Caco-2 (cell line): ENCODE measurements at regions not wholly inside any gene's neighbourhood (a gene's known extent, or its start where the extent isn't known, plus 50 kb on each side); places are given as distances from the start of the nearest gene placed in this dataset.

Source experiments
- BruUV-seq: library from RNA; stranded (reverse); fragments of 400-500 nt; replicated peaks from 2 replicates; lab custom pipeline; 2021; lab: Mats Ljungman, UMichigan
- CTCF ChIA-PET: fragments of 300-600 bp; sonication (Branson Sonifier 250); formaldehyde crosslinking; loops from one replicate; lab custom pipeline; 2022; ENCODE audit warnings: antibody characterized with exemption; lab: Charles Lee
- POLR2A ChIA-PET: fragments of 300-600 bp; sonication (Branson Sonifier 250); formaldehyde crosslinking; loops from one replicate; lab custom pipeline; 2022; ENCODE audit warnings: antibody characterized with exemption; lab: Charles Lee
- DNase-seq, 2 experiments: peaks; one replicate each; pipeline versions ENCODE4 v3.0.0 to v3.0.0-alpha.2; 2020 to 2022
- H3K27me3 ChIP-seq: replicated peaks from 2 replicates; pipeline ENCODE4 v1.6.0; 2011; ENCODE audit warnings: low read length; ENCODE audit not compliant: control insufficient read depth, insufficient read depth
- H3K36me3 ChIP-seq: 2 replicates; pipeline ENCODE4 v1.5.1; 2011; ENCODE audit warnings: low read length; ENCODE audit not compliant: control insufficient read depth, insufficient read depth
- H3K4me1 ChIP-seq: fragments of 250-450 bp; sonication (Bioruptor Pico); 2 replicates; pipeline ENCODE4 v1.5.1; 2020; ENCODE audit warnings: mild to moderate bottlenecking
- H3K4me3 ChIP-seq: 2 replicates; pipeline ENCODE4 v1.5.1; 2011; ENCODE audit warnings: low read depth, mild to moderate bottlenecking, control low read depth, low read length
- H3K9me3 ChIP-seq: fragments of 250-450 bp; sonication (Bioruptor Pico); 2 replicates; pipeline ENCODE4 v1.5.1; 2020; ENCODE audit warnings: mild to moderate bottlenecking, moderate library complexity
- H3K27ac Mint-ChIP-seq: one replicate; pipeline ENCODE4 v1.8.0; 2022; ENCODE audit warnings: mixed read lengths; ENCODE audit not compliant: unreplicated experiment
- H3K27me3 Mint-ChIP-seq: one replicate; pipeline ENCODE4 v1.8.0; 2022; ENCODE audit warnings: mixed read lengths; ENCODE audit not compliant: insufficient read depth, unreplicated experiment
- H3K36me3 Mint-ChIP-seq: one replicate; pipeline ENCODE4 v1.8.0; 2022; ENCODE audit warnings: mild to moderate bottlenecking, mixed read lengths; ENCODE audit not compliant: insufficient read depth, unreplicated experiment
- H3K4me1 Mint-ChIP-seq: one replicate; pipeline ENCODE4 v1.8.0; 2022; ENCODE audit warnings: low read depth, mixed read lengths; ENCODE audit not compliant: unreplicated experiment
- H3K4me3 Mint-ChIP-seq: one replicate; pipeline ENCODE4 v1.8.0; 2022; ENCODE audit warnings: mild to moderate bottlenecking, moderate library complexity, mixed read lengths; ENCODE audit not compliant: unreplicated experiment
- H3K9me3 Mint-ChIP-seq: one replicate; pipeline ENCODE4 v1.8.0; 2022; ENCODE audit warnings: mixed read lengths; ENCODE audit not compliant: unreplicated experiment
- CTCF ChIP-seq, 2 experiments: fragments of 200-600 bp in 1 of 2; IDR thresholded peaks; 1 replicate in 1 of 2; 2 replicates in 1 of 2; pipeline versions ENCODE4 v1.5.1 to v1.8.0; 2011 to 2022; ENCODE audit warnings: antibody characterized with exemption in 1 of 2, control low read depth in 1 of 2, inconsistent platforms in 1 of 2, low read depth in 1 of 2, low read length in 1 of 2, mild to moderate bottlenecking in 1 of 2, moderate library complexity in 1 of 2; ENCODE audit not compliant: insufficient read depth in 1 of 2, severe bottlenecking in 1 of 2, unreplicated experiment in 1 of 2
- intact Hi-C: fragments of 100-400 bp; cut with micrococcal nuclease; formaldehyde crosslinking; loops from one replicate; pipeline ENCODE4 v1.10.0; 2022; ENCODE audit not compliant: unreplicated experiment

- H3K36me3 ChIP-seq: no peaks in the 10 kb centered on the region
- no peak overlapping the region for H3K27ac Mint-ChIP-seq
- H3K27me3 ChIP-seq: no peaks in the 10 kb centered on the region
- POLR2A ChIA-PET: interaction anchor here (0.6 kb wide), 1 partner anchor 214 kb away, joined by 3 read pairs; no protein-coding TSS in a partner anchor
- no peaks in the 10 kb centered on the region for H3K4me1 Mint-ChIP-seq
- TF ChIP-seq CTCF (IDR thresholded peaks at IDR 0.05; ENCODE audit: insufficient read depth in 1 of 2, low read depth in 1 of 2, low read length in 1 of 2, severe bottlenecking in 1 of 2, unreplicated experiment in 1 of 2): peak; percentile 62 to 80
- H3K36me3 Mint-ChIP-seq: no peaks in the 10 kb centered on the region
- no peaks in the 10 kb centered on the region for H3K9me3 Mint-ChIP-seq
- no peaks in the 10 kb centered on the region for H3K4me1 ChIP-seq
- no peak overlapping the region for H3K4me3 Mint-ChIP-seq
- peak; percentile 39 to 53 for DNase-seq
- CTCF ChIA-PET: interaction anchor here (0.8 to 1.5 kb wide), 2 partner anchors 468 to 627 kb away, joined by 5 to 8 read pairs; no protein-coding TSS in a partner anchor
- intact Hi-C loops: loop anchor here (10.0 kb wide), 1 partner anchor 1138 kb away; no protein-coding TSS in a partner anchor
- peaks cover 2% of the 10 kb centered on the region for H3K27me3 Mint-ChIP-seq
- no peaks in the 10 kb centered on the region for H3K9me3 ChIP-seq
- no peak overlapping the region for H3K4me3 ChIP-seq
- no TSS peak for BruUV-seq
These were observed 689.5 kb upstream of the RBFOX1 start for GRCh38 chr16:6643080-6643686.

- CTCF ChIA-PET: no interaction called here
- Mint-ChIP-seq H3K9me3 (no peaks in the 10 kb centered on the region), H3K4me3 (no peak overlapping the region)
These were observed 690.4 kb upstream of the RBFOX1 start for GRCh38 chr16:6642271-6642670.

GRCh38 chr16:6641091-6641490 lies 691.6 kb upstream of the RBFOX1 start:
- intact Hi-C loops: loop anchor here (10.0 kb wide), 1 partner anchor 1136 kb away; no protein-coding TSS in a partner anchor
- ChIA-PET POLR2A (no interaction called here), CTCF (no interaction called here)

More at GRCh38 chr16:6642271-6642670, 690.4 kb upstream of the RBFOX1 start:
- DNase-seq: no peak
- H3K4me1 ChIP-seq: no peaks in the 10 kb centered on the region
- Mint-ChIP-seq H3K27ac (no peak overlapping the region), H3K4me1 (no peaks in the 10 kb centered on the region), H3K27me3 (peaks cover 2% of the 10 kb centered on the region), H3K36me3 (no peaks in the 10 kb centered on the region)
- H3K27me3 ChIP-seq: no peaks in the 10 kb centered on the region
- TF ChIP-seq CTCF (IDR thresholded peaks at IDR 0.05; ENCODE audit: insufficient read depth in 1 of 2, low read depth in 1 of 2, low read length in 1 of 2, severe bottlenecking in 1 of 2, unreplicated experiment in 1 of 2): no peak
- BruUV-seq: no TSS peak
- intact Hi-C loops: loop anchor here (10.0 kb wide), 1 partner anchor 1137 kb away; no protein-coding TSS in a partner anchor
- H3K4me3 ChIP-seq: no peak overlapping the region
- H3K9me3 ChIP-seq: no peaks in the 10 kb centered on the region
- no peaks in the 10 kb centered on the region for H3K36me3 ChIP-seq
- POLR2A ChIA-PET: no interaction called here

More at GRCh38 chr16:6641091-6641490, 691.6 kb upstream of the RBFOX1 start:
- H3K4me1 Mint-ChIP-seq: no peaks in the 10 kb centered on the region
- Histone ChIP-seq H3K27me3 (no peaks in the 10 kb centered on the region), H3K4me3 (no peak overlapping the region), H3K36me3 (no peaks in the 10 kb centered on the region), H3K9me3 (no peaks in the 10 kb centered on the region), H3K4me1 (no peaks in the 10 kb centered on the region)
- no peak overlapping the region for H3K4me3 Mint-ChIP-seq
- no peaks in the 10 kb centered on the region for H3K36me3 Mint-ChIP-seq
- BruUV-seq: no TSS peak
- no peaks in the 10 kb centered on the region for H3K9me3 Mint-ChIP-seq
- TF ChIP-seq CTCF (IDR thresholded peaks at IDR 0.05; ENCODE audit: insufficient read depth in 1 of 2, low read depth in 1 of 2, low read length in 1 of 2, severe bottlenecking in 1 of 2, unreplicated experiment in 1 of 2): no peak
- H3K27me3 Mint-ChIP-seq: peaks cover 2% of the 10 kb centered on the region
- DNase-seq: no peak
- no peak overlapping the region for H3K27ac Mint-ChIP-seq
